GM18519 (cell line): ENCODE measurements at regions not wholly inside any gene's neighbourhood (a gene's known extent, or its start where the extent isn't known, plus 50 kb on each side); places are given as distances from the start of the nearest gene placed in this dataset.

Experiments used
- ATAC-seq: cut with Tn5 transposase; IDR thresholded peaks from one replicate; pipeline ENCODE4 v1.9.1; 2021; ENCODE audit warnings: mild to moderate bottlenecking, moderate library complexity; ENCODE audit not compliant: unreplicated experiment, low FRiP score

- ATAC-seq: no peak
Measured at GRCh38 chr5:15266841-15267240, 233.1 kb upstream of the FBXL7 start.

GRCh38 chr5:15266229-15266628, 233.8 kb upstream of the FBXL7 start:
- no peak for ATAC-seq

DNA sequence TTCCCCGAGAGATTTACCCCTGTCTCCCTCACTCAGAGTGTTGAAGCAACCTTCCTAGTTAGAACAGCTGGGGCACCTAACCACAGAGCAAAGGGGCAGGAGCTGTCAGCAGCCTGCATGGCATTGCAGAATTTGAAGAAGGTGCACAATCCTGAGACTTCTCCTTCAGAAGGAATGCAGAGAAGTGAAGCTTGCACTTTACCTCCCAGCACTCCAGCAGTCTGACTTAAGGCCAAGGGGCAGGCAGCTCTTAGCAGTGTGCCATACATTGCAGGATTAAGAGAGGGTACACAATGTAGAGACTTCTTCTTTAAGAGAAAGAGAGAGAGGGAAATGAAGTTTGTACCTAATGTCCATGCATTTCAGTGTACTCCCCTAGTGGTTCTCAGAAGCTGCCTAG, 236.0 kb upstream of the FBXL7 start:
- ATAC-seq: no peak

- no peak for ATAC-seq
Measured at GRCh38 chr5:15263406-15263805, 236.6 kb upstream of the FBXL7 start.

DNA sequence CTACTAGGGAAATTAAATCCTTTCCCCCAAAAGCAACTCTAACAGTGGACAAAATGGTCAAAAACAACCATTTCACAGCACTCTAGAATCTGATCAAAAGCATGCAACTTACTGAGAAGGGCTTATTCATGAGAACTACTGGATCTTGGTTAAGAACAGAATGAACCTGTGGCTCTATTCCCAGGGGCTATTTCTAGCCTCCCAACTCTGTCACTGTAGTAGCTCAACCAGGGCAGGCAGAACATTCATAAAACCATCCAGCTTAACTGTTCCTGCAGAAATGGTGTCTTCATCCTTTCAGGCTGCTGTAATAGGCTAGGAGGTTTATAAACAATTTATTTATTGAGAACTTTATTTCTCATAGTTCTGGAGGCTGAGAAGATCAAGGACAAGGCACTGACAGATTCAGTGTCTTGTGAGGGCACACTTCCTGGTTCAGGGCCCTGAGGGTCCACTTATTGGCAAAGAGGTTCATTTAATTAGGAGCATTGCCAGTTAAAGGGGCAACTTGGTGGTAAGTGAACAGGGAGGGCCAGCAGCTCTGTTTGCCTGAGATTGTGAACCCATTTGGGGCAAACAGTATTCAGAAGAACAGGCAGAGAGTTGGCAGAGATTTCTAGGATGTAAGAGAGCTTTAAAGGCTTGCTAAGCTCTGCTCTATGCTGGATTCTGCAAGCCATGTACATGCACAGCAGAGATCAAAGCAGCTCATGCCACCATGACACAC, 238.5 kb upstream of the FBXL7 start:
- no peak for ATAC-seq

DNA sequence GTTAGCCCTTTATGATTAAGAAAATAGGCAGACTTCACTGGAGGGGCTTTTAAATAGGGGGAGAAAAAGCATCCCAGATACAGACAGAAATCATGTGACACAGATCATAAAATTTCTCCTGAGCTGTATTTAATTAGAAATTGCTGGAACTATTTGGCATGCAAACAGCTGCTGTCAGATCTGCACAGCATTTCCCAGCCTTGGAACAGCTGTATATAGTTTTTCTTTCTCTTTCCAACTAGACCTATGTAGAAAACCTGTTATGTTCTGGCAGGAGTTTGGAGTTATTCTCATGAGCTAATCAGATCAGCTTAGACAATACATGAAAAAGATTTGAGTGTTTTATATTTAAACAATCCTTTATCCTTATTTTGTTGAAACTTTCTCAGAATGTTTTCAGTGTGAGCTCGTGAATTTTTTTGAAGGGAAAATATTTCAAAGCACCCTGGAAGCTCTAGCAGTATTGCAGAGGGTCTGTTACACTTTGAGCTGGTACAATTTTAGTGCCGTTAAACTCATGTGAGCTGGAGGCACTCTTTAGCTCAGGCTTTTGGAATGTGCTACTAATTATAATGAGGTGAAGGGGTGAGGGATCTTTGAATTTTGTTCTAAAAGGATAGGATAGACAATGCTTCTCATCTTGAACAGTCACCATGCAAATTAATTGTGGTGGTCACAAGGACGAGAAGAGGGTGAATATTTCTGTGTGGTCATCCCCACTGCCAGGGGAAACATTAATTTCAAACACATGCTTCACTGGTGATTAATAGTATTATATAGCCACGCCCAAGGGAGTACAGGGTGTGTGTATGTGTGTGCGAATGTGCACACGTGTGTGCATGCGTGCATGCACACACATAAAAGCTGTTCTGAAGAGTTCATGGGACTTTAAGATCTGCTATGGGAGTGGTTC, 239.4 kb upstream of the FBXL7 start:
- ATAC-seq: no peak

GRCh38 chr5:15256485-15256884, 243.5 kb upstream of the FBXL7 start:
- ATAC-seq: no peak

DNA sequence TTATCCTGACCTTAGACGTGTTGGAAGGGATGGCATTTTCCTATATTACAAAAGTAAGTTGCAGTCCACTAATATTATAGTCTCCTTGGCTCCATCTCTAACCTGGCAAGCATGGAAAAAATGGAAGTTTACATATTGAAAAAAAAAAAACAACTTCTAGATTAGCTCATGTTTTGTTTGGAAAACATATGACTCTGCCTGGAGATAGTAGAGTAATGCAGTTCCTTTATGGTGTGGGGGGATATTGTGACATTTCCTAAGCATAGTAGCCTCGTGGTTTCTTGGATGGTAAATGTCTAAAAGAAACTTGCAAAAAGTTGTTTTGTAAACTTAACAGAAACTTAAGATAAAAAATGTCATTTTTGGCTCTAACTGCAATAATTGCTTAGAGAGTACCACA, 244.4 kb upstream of the FBXL7 start:
- no peak for ATAC-seq

- no peak for ATAC-seq
Measured at GRCh38 chr5:15254607-15255006, 245.4 kb upstream of the FBXL7 start.

DNA sequence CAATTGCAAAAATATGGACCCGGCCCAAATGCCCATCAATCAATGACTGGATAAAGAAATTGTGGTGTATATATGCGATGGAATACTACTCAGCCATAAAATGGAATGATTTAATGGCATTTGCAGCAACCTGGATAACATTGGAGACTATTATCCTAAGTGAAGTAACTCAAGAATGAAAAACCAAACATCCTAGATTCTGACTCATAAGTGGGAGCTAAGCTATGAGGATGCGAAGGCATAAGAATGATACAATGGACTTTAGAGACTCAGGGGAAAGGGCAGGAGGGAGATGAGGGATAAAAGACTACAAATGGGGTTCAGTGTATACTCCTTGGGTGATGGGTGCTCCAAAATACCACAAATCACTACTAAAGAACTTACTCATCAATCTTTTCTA, 247.6 kb upstream of the FBXL7 start:
- ATAC-seq: no peak

DNA sequence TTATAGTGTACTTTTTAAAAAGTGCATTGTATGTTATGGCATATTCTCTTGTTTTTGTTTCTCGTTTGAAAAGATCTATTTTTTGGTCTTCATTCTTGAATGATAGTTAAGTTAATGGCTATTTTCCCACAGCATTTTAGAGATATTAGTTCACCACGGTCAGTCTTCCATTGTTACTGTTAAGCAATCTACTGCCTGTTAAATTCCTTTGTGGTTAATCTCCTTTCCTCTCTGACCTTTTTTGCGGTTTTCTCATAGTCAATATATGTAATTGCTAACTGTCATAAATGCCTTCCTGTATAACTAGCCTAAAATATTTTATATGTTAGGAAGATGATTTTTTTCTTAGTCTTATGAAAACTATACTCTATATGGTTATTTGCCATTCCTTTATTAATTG, 250.8 kb upstream of the FBXL7 start:
- ATAC-seq: no peak

DNA sequence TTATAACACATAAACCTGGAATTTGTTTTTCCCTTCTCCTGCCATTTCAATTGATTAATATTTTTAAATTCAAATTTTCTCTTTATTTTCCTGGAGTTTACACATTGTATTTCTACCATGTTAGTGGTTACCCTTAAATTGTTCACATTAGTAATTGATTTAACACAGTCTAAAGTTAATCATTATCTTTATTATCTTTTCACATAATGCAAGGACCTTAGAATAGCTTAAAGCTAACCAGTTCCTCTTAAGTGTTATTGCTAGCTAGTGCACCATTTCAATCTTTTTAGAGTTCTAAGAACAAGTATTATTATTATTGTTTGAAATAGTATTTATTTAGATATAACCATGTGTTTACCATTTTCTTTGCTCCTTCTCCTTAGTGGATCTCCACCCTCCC, 251.2 kb upstream of the FBXL7 start:
- no peak for ATAC-seq

DNA sequence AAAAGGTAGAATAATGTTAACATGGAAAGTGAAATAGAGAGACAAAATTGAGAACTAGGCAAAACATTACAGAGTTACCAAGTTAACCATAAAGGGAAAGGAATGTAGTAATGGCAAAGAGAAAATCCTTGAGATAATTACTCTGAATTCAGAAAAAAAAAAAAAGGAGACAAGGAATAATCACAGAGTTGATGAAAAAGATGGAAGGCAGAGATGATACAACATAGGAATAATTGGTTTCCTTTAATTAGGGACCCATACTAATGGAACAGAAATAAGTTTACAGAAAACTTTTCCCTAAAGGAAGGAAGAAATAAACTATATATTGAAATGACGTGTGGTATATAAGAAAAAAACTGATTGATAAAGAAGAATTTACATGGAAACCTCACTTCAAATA, 254.1 kb upstream of the FBXL7 start:
- ATAC-seq: no peak

DNA sequence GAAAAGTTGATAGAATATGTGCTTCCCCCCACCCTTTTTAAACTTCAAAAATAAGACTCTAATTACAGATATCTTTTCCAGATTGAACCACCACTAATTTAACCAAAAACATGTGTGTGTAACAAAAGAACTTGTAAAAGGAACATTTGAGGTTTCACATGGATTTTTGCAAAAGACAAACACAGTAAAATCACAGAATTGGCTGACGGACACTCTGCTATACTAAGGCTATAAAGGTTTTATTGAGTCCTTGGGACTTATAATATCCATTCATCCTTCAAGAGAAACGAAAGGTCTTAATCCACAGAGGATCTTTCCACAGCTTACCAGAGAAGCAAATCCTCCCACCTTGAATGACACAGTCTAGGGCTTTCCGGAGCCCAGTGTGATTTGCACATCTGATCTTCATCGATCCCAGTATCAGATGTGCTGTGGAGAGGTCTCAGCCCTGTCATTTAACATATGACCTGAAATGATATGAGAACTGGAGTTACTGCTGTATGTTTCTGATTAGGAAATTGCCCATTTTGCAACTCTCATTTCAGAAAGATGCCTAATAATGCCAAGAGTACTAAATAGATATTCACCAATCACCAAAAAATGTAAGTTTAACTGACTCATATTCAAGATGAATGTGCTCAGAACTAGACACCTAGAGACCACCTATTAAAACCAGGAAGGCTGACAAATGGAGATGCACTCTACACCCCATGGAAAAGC, 256.5 kb upstream of the FBXL7 start:
- ATAC-seq: no peak

DNA sequence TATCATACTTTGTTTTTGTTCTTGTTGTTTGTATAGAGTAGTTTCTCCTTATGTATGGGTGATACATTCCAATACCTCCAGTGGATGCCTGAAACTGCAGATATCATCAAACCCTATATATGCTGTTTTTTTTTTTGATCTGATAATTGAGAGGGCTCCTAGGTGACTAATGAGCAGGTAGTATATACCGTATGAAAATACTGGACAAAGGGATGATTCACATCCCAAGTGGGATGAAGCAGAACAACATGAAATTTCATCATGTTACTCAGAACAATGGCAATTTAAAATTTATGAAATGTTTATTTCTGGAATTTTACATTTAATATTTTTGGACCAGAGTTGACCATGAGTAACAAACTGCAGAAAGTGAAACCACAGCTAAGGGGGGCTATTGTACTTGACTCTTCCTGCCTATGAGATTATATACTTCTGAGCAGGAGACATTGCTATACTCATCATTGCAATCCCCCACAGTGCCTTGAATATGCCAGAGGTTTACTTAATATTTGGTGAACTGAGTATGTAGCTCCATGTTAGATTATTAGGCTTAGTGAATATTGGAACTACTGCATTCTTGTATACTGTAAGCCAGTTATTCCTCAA, 258.7 kb upstream of the FBXL7 start:
- no peak for ATAC-seq

DNA sequence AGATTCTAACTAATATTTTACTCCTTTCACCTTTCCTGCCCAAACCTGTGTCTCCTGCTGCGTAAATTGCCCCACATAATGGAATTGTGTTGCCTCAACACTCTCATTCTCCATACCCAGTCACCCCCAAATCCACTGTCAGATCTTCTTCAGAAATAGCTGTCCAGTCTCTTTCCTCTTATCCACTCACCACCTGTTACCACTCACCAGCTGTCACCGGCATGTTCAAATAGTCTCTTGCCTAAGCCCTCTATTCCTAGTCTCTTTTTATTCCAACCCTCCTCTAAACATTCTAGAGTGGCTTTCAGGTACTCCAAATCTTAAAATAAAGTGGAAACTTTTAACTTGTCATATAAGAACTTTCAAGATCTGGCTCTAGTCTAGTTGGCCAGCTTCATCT, 262.0 kb upstream of the FBXL7 start:
- no peak for ATAC-seq

GRCh38 chr5:15236911-15237508, 263.0 kb upstream of the FBXL7 start:
- no peak for ATAC-seq

DNA sequence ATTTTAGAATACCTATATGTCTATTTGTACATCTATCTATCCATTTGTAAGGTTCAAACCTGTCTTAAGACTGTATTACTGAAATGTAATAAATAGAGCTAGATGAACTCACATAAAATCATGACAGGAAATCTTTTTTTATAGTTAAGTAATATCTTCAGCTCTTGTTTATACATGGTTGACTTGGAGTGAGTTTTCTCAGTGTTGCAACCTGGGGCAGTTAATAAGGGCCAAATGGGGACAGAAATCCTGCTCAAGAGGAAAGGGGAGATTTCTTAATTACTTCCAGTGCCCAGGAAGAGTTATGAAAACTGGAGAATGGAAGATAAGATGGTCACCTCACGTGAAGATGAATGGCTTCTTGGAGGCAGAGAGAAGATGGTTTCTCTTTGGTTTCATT, 265.1 kb upstream of the FBXL7 start:
- no peak for ATAC-seq

GRCh38 chr5:15234366-15234765, 265.6 kb upstream of the FBXL7 start:
- no peak for ATAC-seq

- no peak for ATAC-seq
Measured at GRCh38 chr5:15233566-15233965, 266.4 kb upstream of the FBXL7 start.
